ENCODE measurements at regions not wholly inside any gene's neighbourhood (a gene's known extent, or its start where the extent isn't known, plus 50 kb on each side); places are given as distances from the start of the nearest gene placed in this dataset.

DNA sequence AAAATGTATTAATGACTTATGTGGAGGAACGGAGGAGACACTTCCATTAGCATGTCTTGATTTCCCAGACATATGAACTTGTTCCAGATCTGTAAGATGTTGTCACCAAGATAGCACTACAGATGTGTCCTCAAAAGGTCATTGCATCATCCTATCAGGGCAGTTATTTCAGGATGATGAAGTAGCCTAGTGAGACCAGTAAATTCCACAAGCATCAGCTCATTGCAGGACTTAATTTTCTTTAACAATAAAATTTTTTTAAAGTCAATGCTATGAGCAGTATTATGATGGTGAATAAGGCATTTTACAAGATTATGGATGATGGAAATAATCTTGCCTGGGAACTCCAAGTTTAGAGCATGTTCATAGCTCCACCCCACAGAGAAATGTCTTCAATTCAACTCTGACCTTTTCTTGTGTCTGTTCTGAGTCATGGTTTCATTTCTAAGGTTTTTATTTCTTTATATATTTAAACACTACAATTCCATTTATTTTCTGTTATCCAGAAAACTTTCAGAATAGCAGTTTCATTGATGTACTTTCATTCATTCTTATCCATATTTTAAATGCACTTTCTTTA, 1203.3 kb upstream of the CELF2 start:
- Histone ChIP-seq H3K4me1 (ENCODE audit: low read depth) (no peaks in the 10 kb centered on the region), H3K36me3 (ENCODE audit: low read depth) (no peaks in the 10 kb centered on the region), H3K9me3 (no peaks in the 10 kb centered on the region), H3K4me3 (no peak overlapping the region)
- intact Hi-C loops (cut with DNase I, micrococcal nuclease) = no loop called here
- ATAC-seq (no peak), DNase-seq (no peak)
- TF ChIP-seq, protein P1, sequence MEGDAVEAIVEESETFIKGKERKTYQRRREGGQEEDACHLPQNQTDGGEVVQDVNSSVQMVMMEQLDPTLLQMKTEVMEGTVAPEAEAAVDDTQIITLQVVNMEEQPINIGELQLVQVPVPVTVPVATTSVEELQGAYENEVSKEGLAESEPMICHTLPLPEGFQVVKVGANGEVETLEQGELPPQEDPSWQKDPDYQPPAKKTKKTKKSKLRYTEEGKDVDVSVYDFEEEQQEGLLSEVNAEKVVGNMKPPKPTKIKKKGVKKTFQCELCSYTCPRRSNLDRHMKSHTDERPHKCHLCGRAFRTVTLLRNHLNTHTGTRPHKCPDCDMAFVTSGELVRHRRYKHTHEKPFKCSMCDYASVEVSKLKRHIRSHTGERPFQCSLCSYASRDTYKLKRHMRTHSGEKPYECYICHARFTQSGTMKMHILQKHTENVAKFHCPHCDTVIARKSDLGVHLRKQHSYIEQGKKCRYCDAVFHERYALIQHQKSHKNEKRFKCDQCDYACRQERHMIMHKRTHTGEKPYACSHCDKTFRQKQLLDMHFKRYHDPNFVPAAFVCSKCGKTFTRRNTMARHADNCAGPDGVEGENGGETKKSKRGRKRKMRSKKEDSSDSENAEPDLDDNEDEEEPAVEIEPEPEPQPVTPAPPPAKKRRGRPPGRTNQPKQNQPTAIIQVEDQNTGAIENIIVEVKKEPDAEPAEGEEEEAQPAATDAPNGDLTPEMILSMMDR (IDR thresholded peaks at IDR 0.05) = no peak

- H3K4me1 ChIP-seq (ENCODE audit: low read depth) = no peaks in the 10 kb centered on the region
- no peak for DNase-seq
- TF ChIP-seq, protein P1 (IDR thresholded peaks at IDR 0.05) = no peak
- no peaks in the 10 kb centered on the region for H3K36me3 ChIP-seq (ENCODE audit: low read depth)
- intact Hi-C loops (cut with DNase I, micrococcal nuclease) = no loop called here
- H3K4me3 ChIP-seq = no peak overlapping the region
- no peak for ATAC-seq
- no peaks in the 10 kb centered on the region for H3K9me3 ChIP-seq
These were observed 1197.7 kb upstream of the CELF2 start for GRCh38 chr10:9819756-9820494.

DNA sequence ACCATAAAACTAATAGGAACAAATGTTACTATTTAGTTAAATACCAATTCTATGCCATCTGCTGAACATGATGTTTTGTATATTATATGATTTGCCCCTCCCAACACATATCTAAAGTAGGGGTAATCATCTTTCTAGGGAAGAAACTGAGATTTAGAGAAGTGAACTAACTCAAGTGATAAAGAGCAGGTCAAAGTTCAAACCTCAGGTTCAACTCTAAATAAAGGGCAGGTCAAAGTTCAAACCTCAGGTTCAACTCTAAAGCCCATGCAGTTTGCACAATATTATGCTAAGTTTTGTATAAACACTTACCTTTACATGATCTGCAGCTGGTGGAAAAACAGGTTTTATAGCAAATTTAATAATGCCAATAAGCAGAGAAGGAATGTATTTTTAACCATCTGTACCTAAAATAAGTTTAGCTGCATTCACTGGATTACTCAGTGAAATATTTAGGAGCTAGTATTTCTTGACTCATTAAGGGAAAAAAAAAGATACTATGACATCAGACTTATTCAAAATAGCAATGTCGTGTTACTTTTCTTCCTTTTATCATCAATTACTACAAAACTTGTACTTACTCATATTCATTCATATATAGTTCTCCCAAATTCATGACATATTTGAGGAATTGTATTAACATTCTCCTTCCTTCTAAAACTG, 1194.3 kb upstream of the CELF2 start:
- no peak overlapping the region for H3K4me3 ChIP-seq
- DNase-seq = no peak
- no peaks in the 10 kb centered on the region for H3K36me3 ChIP-seq (ENCODE audit: low read depth)
- no peaks in the 10 kb centered on the region for H3K9me3 ChIP-seq
- intact Hi-C loops (cut with DNase I, micrococcal nuclease) = no loop called here
- no peak for ATAC-seq
- H3K4me1 ChIP-seq (ENCODE audit: low read depth) = no peaks in the 10 kb centered on the region
- TF ChIP-seq, protein P1 (IDR thresholded peaks at IDR 0.05) = no peak

DNA sequence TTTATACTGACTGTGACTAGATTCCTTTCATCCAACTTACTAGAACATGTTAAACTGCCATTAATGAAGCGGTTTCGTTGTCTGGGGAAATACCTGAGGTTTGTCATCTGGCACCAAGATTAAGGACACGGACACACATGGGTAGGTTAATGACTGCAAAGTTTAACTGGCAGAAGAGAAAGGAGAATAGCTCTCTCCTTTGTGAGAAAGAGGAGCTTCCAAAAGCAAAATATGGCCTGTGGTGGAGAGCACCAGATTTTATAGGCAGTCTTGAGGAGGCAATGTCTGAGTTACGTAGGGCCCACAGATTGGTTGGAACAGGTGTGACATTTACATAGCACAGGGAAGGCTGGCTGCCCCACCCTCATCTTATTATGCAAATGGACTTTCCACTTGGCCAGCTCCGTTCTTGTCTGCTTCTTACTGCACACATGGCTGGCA, 1193.0 kb upstream of the CELF2 start:
- Histone ChIP-seq H3K36me3 (ENCODE audit: low read depth) (no peaks in the 10 kb centered on the region), H3K4me1 (ENCODE audit: low read depth) (no peaks in the 10 kb centered on the region), H3K4me3 (no peak overlapping the region), H3K9me3 (no peaks in the 10 kb centered on the region)
- ATAC-seq (no peak), DNase-seq (no peak)
- intact Hi-C loops (cut with DNase I, micrococcal nuclease) = no loop called here
- TF ChIP-seq, protein P1 (IDR thresholded peaks at IDR 0.05) = no peak

DNA sequence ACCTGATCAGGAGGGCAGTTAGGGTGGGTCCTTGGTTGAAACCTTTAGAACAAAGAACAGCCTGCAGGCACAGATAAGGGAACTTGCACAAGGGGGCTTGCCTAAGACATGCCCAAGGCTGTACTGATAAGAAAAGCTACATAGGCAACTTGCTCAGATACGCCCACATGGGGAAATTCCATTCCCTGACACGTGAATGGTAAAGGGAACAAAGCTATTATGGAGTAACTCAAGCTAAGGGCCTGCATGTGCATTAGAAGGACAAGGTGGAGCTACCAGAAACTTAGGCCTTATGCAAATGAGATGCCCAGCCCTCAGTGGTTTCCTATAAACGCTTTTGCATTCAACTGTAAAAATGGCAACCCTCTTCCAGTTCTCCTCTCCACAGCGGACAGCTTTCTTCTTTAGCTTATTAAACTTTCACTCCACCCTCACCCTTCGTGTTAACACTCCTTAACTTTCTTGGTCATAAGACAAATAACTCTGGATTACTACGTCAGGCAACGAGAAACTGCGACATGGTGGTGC, 1192.1 kb upstream of the CELF2 start:
- Histone ChIP-seq H3K4me3 (no peak overlapping the region), H3K36me3 (ENCODE audit: low read depth) (no peaks in the 10 kb centered on the region), H3K4me1 (ENCODE audit: low read depth) (no peaks in the 10 kb centered on the region), H3K9me3 (no peaks in the 10 kb centered on the region)
- intact Hi-C loops (cut with DNase I, micrococcal nuclease) = no loop called here
- DNase-seq (no peak), ATAC-seq (no peak)
- TF ChIP-seq, protein P1 (IDR thresholded peaks at IDR 0.05) = no peak

Measured in mucosa of descending colon (tissue), 3 donors.